Fibroblast of skin of right quadriceps (primary cell): ENCODE measurements at regions not wholly inside any gene's neighbourhood (a gene's known extent, or its start where the extent isn't known, plus 50 kb on each side); places are given as distances from the start of the nearest gene placed in this dataset.

ENCODE experiments used
- DNase-seq: peaks from one replicate; pipeline ENCODE4 v3.0.0-alpha.2; 2013

- DNase-seq = peak; percentile 91
Observed at GRCh38 chr12:78703820-78704525, 160.6 kb upstream of the SYT1 start.

DNA sequence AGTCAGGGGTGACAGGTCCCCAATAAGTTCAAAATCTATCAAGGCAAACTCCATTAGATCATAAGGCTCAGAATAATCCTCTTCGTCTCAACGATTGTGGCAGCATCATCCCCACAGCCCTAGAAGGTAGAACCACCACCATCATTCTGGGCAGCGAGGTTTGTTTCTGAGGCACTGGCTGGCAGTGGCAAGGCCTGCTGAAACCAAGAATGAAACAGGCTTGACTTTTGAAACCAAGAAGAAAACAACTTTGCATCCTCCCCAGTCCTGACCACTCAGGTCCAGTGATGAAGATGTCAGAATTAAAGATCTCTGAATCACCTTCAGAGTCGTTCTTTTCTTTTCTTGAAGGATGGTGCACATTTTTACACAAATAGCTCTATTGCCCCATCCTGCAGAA is 152.6 kb upstream of the SYT1 start:
- no peak for DNase-seq

GRCh38 chr12:78712834-78713481 is 151.6 kb upstream of the SYT1 start:
- no peak for DNase-seq

GRCh38 chr12:78719721-78720120 is 144.9 kb upstream of the SYT1 start:
- no peak for DNase-seq

DNA sequence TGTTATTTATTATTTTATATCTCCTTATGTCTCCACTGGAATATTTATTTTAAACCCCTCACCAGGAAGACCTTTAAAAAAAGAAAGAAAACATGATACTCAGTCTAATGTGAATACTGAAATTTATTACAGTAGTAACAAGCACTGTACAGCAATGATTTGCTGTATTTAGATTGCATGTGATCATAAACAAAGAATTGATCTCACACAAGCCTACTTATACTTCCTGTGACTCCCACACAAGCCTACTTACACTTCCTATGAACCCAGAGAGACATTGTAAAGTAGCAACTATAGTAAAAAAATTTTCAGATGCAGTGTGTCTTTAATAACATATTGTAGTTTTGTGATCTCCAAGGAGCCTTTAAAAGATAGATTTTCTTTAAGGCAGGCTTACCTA is 142.7 kb upstream of the SYT1 start:
- no peak for DNase-seq

GRCh38 chr12:78725033-78725432 is 139.5 kb upstream of the SYT1 start:
- DNase-seq = no peak

GRCh38 chr12:78725951-78726580 is 138.5 kb upstream of the SYT1 start:
- no peak for DNase-seq

GRCh38 chr12:78726854-78727253 is 137.7 kb upstream of the SYT1 start:
- DNase-seq = no peak

GRCh38 chr12:78732481-78732880 is 132.1 kb upstream of the SYT1 start:
- no peak for DNase-seq

DNA sequence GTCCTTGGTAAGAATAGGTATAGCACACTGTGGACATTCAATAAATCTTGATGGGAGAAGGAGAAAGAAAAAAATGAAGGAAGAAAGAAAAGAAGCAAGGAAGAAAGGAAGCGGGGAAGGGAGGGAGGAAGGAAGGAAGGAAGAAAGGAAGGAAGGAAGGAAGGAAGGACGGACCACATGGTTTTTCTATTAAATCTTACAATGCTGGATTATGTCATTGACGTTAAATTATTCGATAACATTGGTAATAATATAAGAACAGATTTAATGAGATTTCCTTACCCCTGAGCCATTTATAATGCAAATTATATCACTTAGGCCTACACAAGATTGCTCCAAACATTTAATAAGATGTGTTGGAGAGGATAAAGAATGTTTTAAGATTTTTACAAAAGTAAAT is 124.9 kb upstream of the SYT1 start:
- no peak for DNase-seq

- no peak for DNase-seq
Observed at GRCh38 chr12:78746001-78746400, 118.6 kb upstream of the SYT1 start.

- DNase-seq = no peak
Observed at GRCh38 chr12:78753058-78753457, 111.5 kb upstream of the SYT1 start.

DNA sequence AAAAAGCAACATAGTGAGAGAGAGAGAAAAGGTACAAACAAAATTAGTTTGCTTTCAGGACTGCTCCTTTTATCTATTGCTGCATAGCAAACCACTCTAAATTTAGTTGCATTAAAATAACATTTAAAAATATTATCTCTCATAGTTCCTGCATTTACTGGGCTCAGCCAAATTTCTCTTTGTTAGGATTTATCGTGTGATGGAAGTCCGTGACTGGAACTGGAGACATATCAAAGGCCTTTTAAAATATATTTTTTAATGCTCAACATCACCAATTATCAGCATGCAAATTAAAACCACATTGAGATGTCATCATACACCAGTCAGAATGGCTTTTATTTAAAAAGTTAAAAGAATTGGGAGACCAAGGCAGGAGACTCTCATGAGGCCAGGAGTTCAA is 107.6 kb upstream of the SYT1 start:
- no peak for DNase-seq

DNA sequence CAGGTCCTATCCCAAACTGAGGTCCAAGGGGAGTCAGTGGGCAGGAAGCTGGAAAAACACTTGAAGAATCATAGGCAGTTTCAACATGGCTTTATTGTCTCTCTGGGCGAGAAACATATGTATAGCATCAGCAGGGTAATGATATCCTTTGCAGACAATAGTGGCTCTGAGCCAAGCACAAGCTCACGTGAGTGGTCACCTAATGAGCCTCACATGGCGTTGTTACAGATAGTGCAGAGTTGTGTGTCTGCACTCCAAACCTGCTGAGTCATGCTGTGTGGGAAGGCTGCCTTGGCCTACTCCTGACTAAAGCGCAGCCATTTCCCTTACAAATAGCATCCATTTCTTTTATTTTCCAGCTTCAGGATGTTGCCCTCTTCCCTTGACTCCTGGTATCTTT is 105.2 kb upstream of the SYT1 start:
- peak; percentile 69 for DNase-seq

DNA sequence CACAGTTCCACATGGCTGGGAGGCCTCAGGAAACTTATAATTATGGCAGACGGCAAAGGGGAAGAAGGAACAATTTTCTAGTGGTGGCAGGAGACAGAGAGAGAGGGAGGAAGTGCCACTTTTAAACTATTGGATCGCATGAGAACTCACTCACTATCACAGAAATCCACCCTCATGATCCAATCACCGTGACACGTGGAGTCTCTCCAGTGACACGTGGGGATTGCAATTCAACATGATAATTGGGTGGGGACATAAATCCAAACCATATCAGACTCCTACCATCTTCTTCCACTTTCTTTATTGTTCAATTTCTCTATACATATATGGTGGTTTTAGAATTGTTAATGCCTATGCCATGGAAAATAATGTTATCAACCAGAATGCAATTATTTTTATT is 103.7 kb upstream of the SYT1 start:
- DNase-seq = no peak

- DNase-seq = no peak
Observed at GRCh38 chr12:78764913-78765312, 99.7 kb upstream of the SYT1 start.

DNA sequence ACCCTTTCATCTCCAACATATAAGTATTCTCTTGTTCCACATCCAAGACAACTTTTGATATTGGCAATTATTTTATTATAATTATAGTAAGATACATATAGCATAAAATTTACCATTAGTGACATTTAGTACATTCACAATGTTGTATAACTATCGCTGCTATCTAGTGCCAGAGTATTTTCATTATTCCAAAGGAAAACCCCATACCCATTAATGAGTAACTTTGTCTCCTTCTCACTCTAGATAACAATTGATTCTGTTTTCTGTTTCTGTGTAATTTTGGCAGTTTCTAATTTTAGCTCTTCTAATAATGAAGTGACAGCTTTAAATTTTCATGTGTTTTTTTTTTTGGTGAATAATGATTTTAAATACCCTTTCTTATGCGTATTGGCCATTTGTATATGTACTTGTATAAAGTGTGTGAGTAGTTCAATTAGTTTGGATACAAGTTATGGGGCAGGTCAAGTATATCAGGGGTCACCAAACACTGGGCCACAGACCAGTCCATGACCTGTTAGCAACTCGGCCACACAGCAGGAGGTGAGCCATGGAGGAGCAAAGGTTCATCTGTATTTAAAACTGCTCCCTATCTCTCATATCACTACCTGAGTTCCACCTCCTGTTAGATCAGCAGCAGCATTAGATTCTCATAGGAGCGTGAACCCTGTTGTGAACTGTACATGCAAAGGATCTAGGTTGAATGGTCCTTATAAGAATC is 97.2 kb upstream of the SYT1 start:
- no peak for DNase-seq

- no peak for DNase-seq
Observed at GRCh38 chr12:78778339-78778738, 86.2 kb upstream of the SYT1 start.

DNA sequence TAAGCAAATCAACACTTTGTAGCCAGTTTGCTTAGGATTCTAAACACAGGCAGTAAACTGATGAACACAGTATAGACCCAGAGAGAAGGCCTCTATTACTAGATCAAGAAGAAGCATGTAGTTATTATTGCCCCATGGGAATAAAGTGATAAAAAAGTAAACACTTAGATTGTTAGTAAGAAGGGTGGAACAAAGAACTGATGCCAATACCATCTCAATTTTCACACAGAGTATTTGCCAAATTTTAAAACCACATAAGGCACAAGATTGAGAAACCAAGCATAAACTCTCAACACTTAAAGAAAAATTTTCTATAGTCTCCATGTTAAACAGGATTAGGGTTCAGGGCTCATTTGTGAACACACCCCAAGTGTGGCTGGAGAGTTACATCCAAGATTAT is 77.0 kb upstream of the SYT1 start:
- DNase-seq = no peak

- no peak for DNase-seq
Observed at GRCh38 chr12:78790148-78790547, 74.4 kb upstream of the SYT1 start.

GRCh38 chr12:78792052-78792698 is 72.4 kb upstream of the SYT1 start:
- DNase-seq = no peak

- peak; percentile 11 for DNase-seq
Observed at GRCh38 chr12:78793491-78793890, 71.1 kb upstream of the SYT1 start.

- no peak for DNase-seq
Observed at GRCh38 chr12:78793982-78794381, 70.6 kb upstream of the SYT1 start.
